ENCODE measurements at regions not wholly inside any gene's neighbourhood (a gene's known extent, or its start where the extent isn't known, plus 50 kb on each side); places are given as distances from the start of the nearest gene placed in this dataset.

GRCh38 chr3:144235489-144235888 is 263.9 kb downstream of the DIPK2A start:
- FAIRE-seq, result no peak

DNA sequence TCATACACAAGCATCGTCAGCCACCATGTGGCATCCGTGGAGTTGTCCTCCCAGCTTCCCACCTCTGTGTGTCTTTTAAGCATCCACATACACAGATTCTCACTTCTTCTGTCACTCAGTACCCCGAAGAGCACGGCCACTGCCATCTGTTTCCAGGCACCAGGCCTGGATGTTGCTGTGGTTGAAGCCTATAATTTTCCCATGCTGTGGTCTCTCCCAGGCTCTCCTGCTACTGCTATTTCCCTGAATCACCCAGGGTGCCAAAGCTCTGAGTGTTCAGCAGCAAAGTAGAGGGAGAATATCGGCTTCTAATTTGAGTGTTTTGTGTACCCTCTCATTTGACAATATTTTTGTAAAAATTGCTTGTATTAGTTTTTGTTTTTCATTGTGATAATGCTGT is 265.7 kb downstream of the DIPK2A start:
- FAIRE-seq, result no peak

DNA sequence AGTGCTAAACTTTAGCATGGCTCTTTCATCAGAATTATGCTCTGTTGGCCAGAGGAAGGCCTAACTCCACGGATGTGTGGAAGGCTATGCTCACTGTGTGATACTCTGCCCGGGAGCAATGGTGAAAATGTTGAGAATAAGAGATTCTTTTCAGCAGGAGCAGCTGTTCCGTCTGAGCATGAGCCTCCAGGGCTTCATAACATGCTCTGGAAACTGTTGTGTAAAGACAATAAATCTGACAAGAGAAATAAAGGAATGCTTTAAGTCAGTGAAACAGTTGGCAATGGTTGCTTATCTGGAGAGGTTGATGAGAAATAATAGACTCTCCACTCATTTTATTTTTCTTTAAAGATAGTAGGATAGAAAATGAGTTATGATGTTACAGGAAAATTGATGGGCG is 269.8 kb downstream of the DIPK2A start:
- FAIRE-seq, result peak; percentile 70

- no peak for FAIRE-seq
Measured at GRCh38 chr3:144242747-144243146, 271.1 kb downstream of the DIPK2A start.

- no peak for FAIRE-seq
Measured at GRCh38 chr3:144244662-144245061, 273.0 kb downstream of the DIPK2A start.

DNA sequence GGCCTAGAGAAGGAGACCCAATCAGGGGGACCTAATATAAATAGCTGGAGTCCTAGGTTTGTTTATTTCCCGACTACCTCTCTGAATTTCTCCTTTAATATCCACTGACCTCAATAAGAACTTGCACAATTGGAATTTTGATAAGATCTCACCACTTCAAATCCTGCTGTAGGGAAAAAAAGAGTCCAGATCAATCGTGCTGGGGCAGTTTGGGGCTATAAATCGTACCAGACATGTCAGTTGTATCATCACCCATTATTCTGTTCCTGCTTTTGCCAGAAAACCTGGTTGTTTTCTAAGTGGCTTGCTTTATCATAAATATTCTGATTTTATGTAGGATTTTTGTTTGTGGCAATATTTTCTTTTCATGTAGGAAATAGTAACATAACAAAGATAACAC is 281.3 kb downstream of the DIPK2A start:
- no peak for FAIRE-seq

- no peak for FAIRE-seq
Measured at GRCh38 chr3:144257381-144257780, 285.8 kb downstream of the DIPK2A start.

GRCh38 chr3:144259267-144259666 is 287.6 kb downstream of the DIPK2A start:
- no peak for FAIRE-seq

GRCh38 chr3:144263706-144264105 is 292.1 kb downstream of the DIPK2A start:
- FAIRE-seq, result no peak

DNA sequence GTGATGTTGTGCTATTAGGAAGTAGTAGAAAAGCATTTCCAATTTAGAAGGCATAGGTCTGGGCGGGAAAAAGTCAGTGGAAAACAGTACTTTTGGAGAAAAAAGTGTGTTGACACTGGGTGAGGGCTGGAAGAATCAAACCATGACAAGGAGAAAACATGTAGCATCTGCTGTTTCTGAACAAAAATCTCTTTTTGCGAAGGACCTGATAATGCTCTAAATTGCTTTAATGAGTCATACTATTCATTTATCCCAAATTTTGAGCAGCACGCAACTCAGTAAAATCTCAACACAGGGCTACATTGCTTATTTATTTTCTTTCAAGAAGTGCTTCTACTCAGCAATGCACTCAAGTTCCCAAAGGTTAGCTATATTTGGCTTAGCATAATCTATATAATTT is 292.7 kb downstream of the DIPK2A start:
- FAIRE-seq, result no peak

DNA sequence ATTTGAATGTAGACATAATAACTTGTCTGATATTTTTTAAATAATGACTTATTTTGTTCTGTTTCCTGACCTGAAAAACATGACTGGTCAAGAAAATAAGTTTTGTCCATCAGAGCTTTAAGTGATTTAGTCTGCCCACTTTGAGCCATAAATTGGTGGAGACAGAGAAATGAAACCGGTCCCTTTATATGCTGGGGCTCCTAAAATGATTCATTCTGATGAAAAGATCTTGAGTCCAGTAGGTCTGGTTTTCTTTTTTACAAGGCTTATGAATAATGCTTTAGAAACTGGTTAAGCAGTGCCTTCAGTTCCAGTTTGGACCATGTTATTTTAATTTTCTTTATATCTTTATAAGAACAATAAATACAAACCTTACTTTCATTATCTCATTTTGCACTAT is 293.2 kb downstream of the DIPK2A start:
- no peak for FAIRE-seq

DNA sequence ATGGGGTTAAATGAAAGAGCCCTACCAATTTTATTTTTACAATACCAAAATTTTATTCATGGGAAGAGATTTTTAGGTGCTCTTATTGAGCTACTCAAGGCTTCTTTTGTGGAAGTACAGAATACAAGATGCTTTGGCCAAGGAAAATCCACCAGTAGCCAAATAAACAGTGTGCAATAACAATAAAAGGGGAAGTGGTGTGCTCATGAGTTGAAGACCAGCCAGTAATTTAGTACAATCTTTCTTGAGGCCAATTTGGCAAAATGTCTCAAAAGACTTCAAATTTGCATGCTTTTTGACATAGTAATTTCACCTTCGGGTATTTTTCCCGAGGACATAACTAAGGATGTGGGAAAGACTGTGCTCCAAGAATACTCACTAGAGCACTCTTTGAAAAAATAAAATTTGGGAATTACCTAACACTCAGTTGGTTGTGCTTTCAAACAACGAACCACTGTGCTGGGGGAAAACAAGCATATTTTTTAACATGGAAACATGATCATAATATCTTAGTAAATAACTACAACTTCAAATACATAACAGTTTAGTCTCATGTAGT is 294.0 kb downstream of the DIPK2A start:
- FAIRE-seq, result no peak

- no peak for FAIRE-seq
Measured at GRCh38 chr3:144270100-144270499, 298.5 kb downstream of the DIPK2A start.

- no peak for FAIRE-seq
Measured at GRCh38 chr3:144272680-144273079, 301.1 kb downstream of the DIPK2A start.

- peak; percentile 90 for FAIRE-seq
Measured at GRCh38 chr3:144273601-144274000, 302.0 kb downstream of the DIPK2A start.

- FAIRE-seq, result no peak
Measured at GRCh38 chr3:144275005-144275404, 303.4 kb downstream of the DIPK2A start.

GRCh38 chr3:144282313-144282712 is 310.7 kb downstream of the DIPK2A start:
- no peak for FAIRE-seq

DNA sequence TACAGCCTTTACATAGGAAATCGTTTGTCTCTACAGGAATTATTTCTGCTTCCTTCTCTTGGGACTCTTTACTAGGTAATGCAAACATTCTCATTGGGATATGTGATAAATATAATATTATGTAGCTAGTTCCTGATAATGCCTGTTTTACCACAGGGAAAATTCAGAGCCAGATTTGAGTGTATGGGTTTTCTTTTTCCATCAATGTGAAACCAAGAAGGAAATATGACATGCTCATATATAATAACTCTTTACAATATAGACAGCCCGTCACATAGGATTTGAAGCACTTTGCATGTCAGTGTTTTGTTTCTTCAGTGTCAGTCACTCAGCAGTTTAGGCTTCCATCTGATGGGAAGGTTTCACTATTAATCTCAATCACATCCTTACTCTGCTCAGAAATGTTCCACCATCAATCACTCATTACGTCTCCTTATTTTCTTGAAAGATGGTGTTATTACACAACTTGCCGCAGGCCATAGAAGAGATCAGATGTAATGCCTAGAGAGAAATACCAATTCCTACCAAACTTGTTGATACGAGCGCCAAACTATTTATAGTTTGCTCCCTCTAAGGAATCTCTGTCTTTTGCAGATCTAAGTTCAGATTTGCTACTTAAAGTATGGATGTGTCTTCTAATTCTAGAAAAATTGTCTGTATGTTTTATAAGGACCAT is 314.8 kb downstream of the DIPK2A start:
- FAIRE-seq, result no peak

GRCh38 chr3:144287001-144287400 is 315.4 kb downstream of the DIPK2A start:
- FAIRE-seq, result no peak

DNA sequence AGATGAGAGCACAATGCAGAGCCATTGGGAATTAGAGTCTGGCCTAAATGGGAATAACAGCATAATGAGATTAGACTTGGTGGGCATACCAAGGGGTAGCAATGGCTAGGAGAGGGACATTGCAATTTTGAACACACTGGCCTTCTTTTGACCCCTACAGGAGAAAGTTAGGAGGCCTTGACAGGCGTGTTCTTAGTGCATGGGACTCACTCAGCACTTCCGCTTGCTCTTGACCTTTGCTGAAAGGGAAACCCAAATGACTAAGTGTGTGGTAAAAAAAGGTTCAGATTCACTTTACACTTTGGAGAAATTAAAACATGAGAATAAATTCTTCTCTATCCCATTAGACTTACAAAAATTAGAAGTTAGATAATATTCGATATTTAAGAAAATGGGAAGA is 317.4 kb downstream of the DIPK2A start:
- FAIRE-seq, result no peak

DNA sequence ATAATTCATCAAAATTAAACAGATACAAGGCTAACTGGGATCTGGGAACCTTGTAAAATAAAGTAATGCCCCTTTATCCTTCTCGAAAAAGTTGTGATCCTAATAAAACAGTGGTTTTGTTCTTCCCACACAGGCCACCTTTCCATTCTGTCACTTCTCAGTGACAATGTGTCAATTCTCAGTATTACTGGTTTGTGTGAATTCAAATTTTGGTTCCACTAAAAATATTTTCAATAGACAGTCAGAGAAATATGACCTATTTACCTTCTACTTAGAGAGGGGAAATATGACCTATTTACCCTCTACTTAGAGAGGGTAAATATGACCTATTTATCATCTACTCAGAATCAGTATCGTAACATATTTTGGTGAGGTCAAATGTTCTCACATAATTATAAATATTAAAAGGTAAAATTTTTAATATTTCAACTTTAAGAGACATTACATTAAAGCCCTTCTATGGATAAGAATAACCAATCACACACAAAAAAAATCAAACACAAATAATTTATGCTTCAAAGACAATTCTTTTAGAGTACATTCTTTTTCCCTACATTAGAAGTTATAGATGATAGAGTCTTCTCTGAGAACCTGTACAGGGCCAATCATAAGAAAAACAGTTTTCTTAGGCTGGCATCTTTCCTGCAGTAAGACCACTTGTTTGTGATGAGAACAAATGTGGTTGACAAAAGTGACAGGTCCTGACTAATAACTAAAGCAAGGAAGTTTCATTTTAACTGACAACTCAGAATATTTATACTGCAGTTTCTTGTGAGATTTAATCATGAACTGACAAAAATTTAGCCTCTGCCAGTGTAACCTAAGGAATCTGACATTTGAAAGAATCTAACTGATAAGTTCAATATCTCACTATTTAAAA is 323.3 kb downstream of the DIPK2A start:
- FAIRE-seq, result no peak

- FAIRE-seq, result no peak
Measured at GRCh38 chr3:144295613-144296012, 324.0 kb downstream of the DIPK2A start.

- no peak for FAIRE-seq
Measured at GRCh38 chr3:144296808-144297207, 325.2 kb downstream of the DIPK2A start.

GRCh38 chr3:144301863-144302262 is 330.2 kb downstream of the DIPK2A start:
- FAIRE-seq, result no peak

All from endometrium (tissue), 2 donors.